A549 (cell line): ENCODE measurements at regions not wholly inside any gene's neighbourhood (a gene's known extent, or its start where the extent isn't known, plus 50 kb on each side); places are given as distances from the start of the nearest gene placed in this dataset.

ENCODE experiments used
- ATAC-seq, 2 experiments: fragments of 200-7000 bp in 1 of 2; fragments of >200 bp in 1 of 2; cut with Nextera tagmentation in 1 of 2; cut with Tn5 transposase in 1 of 2; 3 replicates each; pipeline versions ENCODE4 v1.8.0 to v1.9.1; 2018 to 2020; ENCODE audit warnings: mild to moderate bottlenecking in 1 of 2, moderate library complexity in 1 of 2
- CTCF ChIA-PET: fragments of 300-600 bp; sonication (Branson Sonifier 250); formaldehyde crosslinking; extraction: SDS; loops from one replicate; lab custom pipeline; 2021; ENCODE audit warnings: antibody characterized with exemption, inconsistent platforms; lab: Yijun Ruan, JAX
- POLR2A ChIA-PET: fragments of 350-600 bp; formaldehyde crosslinking; extraction: SDS; loops from one replicate; lab custom pipeline; 2021; ENCODE audit warnings: antibody characterized with exemption, inconsistent platforms; lab: Yijun Ruan, JAX
- DNase-seq, 2 experiments: peaks; one replicate each; pipeline versions ENCODE4 v3.0.0 to v3.0.0-alpha.2; 2011 to 2016; ENCODE audit warnings: low read depth in 1 of 2, low spot score in 1 of 2
- FAIRE-seq: peaks from 2 replicates; lab custom pipeline; 2011; peaks lifted over from hg19 to GRCh38; lab: Jason Lieb, UNC
- H3K27ac ChIP-seq, 2 experiments: fragments of >200 bp; sonication (Bioruptor Twin); formaldehyde crosslinking; 3 replicates each; pipeline ENCODE4 v1.5.1; 2016 to 2017
- H3K4me1 ChIP-seq: fragments of >200 bp; sonication (Bioruptor Twin); formaldehyde crosslinking; 3 replicates; pipeline ENCODE4 v1.6.1; 2016
- H3K4me2 ChIP-seq: fragments of >200 bp; sonication (Bioruptor Twin); formaldehyde crosslinking; 3 replicates; pipeline ENCODE4 v1.6.1; 2016
- H3K4me3 ChIP-seq: fragments of >200 bp; sonication (Bioruptor Twin); formaldehyde crosslinking; 3 replicates; pipeline ENCODE4 v1.5.1; 2016
- H3K9me3 ChIP-seq: fragments of >200 bp; sonication (Bioruptor Twin); formaldehyde crosslinking; 3 replicates; pipeline ENCODE4 v1.6.1; 2016
- BCL3 ChIP-seq: fragments of >200 bp; sonication (Bioruptor Twin); formaldehyde crosslinking; IDR thresholded peaks from 3 replicates; pipeline ENCODE4 v1.6.1; 2016
- CBX8 ChIP-seq: fragments of 200-600 bp; sonication (generic); IDR thresholded peaks from 2 replicates; pipeline ENCODE4 v1.6.1; 2016
- CEBPB ChIP-seq, 2 experiments: fragments of >200 bp in 1 of 2; sonication (Bioruptor Twin) in 1 of 2; formaldehyde crosslinking in 1 of 2; IDR thresholded peaks; 2 replicates each; pipeline ENCODE4 v1.6.1; 2012 to 2016
- CHD2 ChIP-seq: fragments of 150-350 bp; IDR thresholded peaks from 2 replicates; pipeline ENCODE4 v1.6.1; 2014; ENCODE audit warnings: low read length; ENCODE audit not compliant: partially characterized antibody
- CHD4 ChIP-seq: fragments of 200-600 bp; sonication (generic); IDR thresholded peaks from 2 replicates; pipeline ENCODE4 v1.6.1; 2016; ENCODE audit warnings: antibody characterized with exemption, mild to moderate bottlenecking, borderline replicate concordance
- ELK1 ChIP-seq: fragments of 150-350 bp; IDR thresholded peaks from 2 replicates; pipeline ENCODE4 v1.6.1; 2014; ENCODE audit warnings: low read depth, mild to moderate bottlenecking, low read length
- EP300 ChIP-seq, 2 experiments: fragments of >200 bp; sonication (Bioruptor Twin); formaldehyde crosslinking; IDR thresholded peaks; 2 replicates in 1 of 2; 3 replicates in 1 of 2; pipeline ENCODE4 v1.6.1; 2016 to 2017
- FOSB ChIP-seq: fragments of 250-450 bp; sonication (Bioruptor Pico); IDR thresholded peaks from 2 replicates; pipeline ENCODE4 v1.5.0; 2020; ENCODE audit warnings: mild to moderate bottlenecking, moderate library complexity
- GATA3 ChIP-seq: IDR thresholded peaks from 2 replicates; pipeline ENCODE4 v1.6.1; 2012; ENCODE audit warnings: borderline replicate concordance
- HDAC2 ChIP-seq: fragments of 200-600 bp; sonication (generic); IDR thresholded peaks from 2 replicates; pipeline ENCODE4 v1.6.1; 2016
- HEYL ChIP-seq: fragments of 250-450 bp; sonication (Bioruptor Pico); IDR thresholded peaks from 2 replicates; pipeline ENCODE4 v1.8.0; 2021; ENCODE audit warnings: mild to moderate bottlenecking, moderate library complexity
- HOXA7 ChIP-seq: fragments of 250-450 bp; sonication (Bioruptor Pico); IDR thresholded peaks from 2 replicates; pipeline ENCODE4 v1.5.0; 2020; ENCODE audit warnings: mild to moderate bottlenecking, moderate library complexity
- HOXB13 ChIP-seq: fragments of 250-450 bp; sonication (Bioruptor Pico); IDR thresholded peaks from 2 replicates; pipeline ENCODE4 v1.5.0; 2020; ENCODE audit warnings: low read depth, mild to moderate bottlenecking, moderate library complexity
- JUNB ChIP-seq: fragments of >200 bp; sonication (Bioruptor Twin); formaldehyde crosslinking; IDR thresholded peaks from 2 replicates; pipeline ENCODE4 v1.6.1; 2016
- KDM1A ChIP-seq: fragments of 200-600 bp; sonication (generic); IDR thresholded peaks from 2 replicates; pipeline ENCODE4 v1.6.1; 2016; ENCODE audit warnings: low read depth, mild to moderate bottlenecking
- PBX3 ChIP-seq: IDR thresholded peaks from 2 replicates; pipeline ENCODE4 v1.6.1; 2012
- POLR2AphosphoS2 ChIP-seq: conservative IDR thresholded peaks from 2 replicates; pipeline ENCODE4 v1.6.1; 2012; ENCODE audit warnings: low read length, improper control_type of control experiment, inconsistent platforms
- RAD21 ChIP-seq, 2 experiments: fragments of >200 bp in 1 of 2; sonication (Bioruptor Twin) in 1 of 2; formaldehyde crosslinking in 1 of 2; IDR thresholded peaks in 1 of 2; conservative IDR thresholded peaks in 1 of 2; 2 replicates in 1 of 2; 3 replicates in 1 of 2; pipeline ENCODE4 v1.6.1; 2012 to 2018; ENCODE audit warnings: inconsistent platforms in 1 of 2
- RCOR1 ChIP-seq: fragments of 150-350 bp; IDR thresholded peaks from 2 replicates; pipeline ENCODE4 v1.6.1; 2014; ENCODE audit warnings: antibody characterized with exemption, low read length, low read depth
- RNF2 ChIP-seq: fragments of 200-600 bp; sonication (generic); IDR thresholded peaks from 2 replicates; pipeline ENCODE4 v1.6.1; 2016; ENCODE audit warnings: low read depth, mild to moderate bottlenecking, antibody characterized with exemption, moderate library complexity, borderline replicate concordance
- ZNF302 ChIP-seq: fragments of 250-450 bp; sonication (Bioruptor Pico); IDR thresholded peaks from 2 replicates; pipeline ENCODE4 v1.9.0; 2021; ENCODE audit warnings: inconsistent platforms, mild to moderate bottlenecking, moderate library complexity
- WGBS: methylation state at CpG from one replicate; pipeline ENCODE4 v1.1.6; 2017; ENCODE audit errors: missing lambda C conversion rate; 5-methylcytosine and 5-hydroxymethylcytosine counted together
- TF ChIP-seq, protein P1 (sequence below): fragments of 200-600 bp; sonication (generic); IDR thresholded peaks from 2 replicates; pipeline ENCODE4 v1.6.1; 2016; ENCODE audit warnings: antibody characterized with exemption, mild to moderate bottlenecking, moderate library complexity

- POLR2A ChIA-PET, result no interaction called here
- ATAC-seq, result no peak
Observed at GRCh38 chr3:178147001-178147400, 389.2 kb upstream of the KCNMB2 start.

GRCh38 chr3:178152031-178152806, 384.0 kb upstream of the KCNMB2 start:
- H3K4me1 ChIP-seq, result no peaks in the 10 kb centered on the region
- H3K9me3 ChIP-seq, result no peaks in the 10 kb centered on the region
- FAIRE-seq (no peak), DNase-seq (peak in 1 of 2 experiments; percentile 0)
- no peak overlapping the region for H3K27ac ChIP-seq
- POLR2A ChIA-PET, result no interaction called here
- no peak for TF ChIP-seq EP300 (IDR thresholded peaks at IDR 0.05)
- no peak for TF ChIP-seq RCOR1
- TF ChIP-seq RAD21 (conservative IDR thresholded peaks at IDR 0.05 in 1 of 2, IDR thresholded peaks at IDR 0.05 in 1 of 2), result peak; percentile 21 to 27; a peak in 2 of 5 replicates
- TF ChIP-seq, all 56 proteins: peak for 1
- H3K4me3 ChIP-seq, result no peak overlapping the region
- no peak for ATAC-seq
- no peak overlapping the region for H3K4me2 ChIP-seq
- 69% methylated on average over 5 of the region's 8 CpGs for WGBS
- CTCF ChIA-PET, result no interaction called here

More at GRCh38 chr3:178147001-178147400, 389.2 kb upstream of the KCNMB2 start:
- DNase-seq (no peak), FAIRE-seq (no peak)
- Histone ChIP-seq H3K4me2 (no peak overlapping the region), H3K27ac (no peak overlapping the region), H3K4me3 (no peak overlapping the region), H3K4me1 (no peaks in the 10 kb centered on the region), H3K9me3 (no peaks in the 10 kb centered on the region)
- TF ChIP-seq CHD4 (no peak), ZNF302 (CRISPR knock-in tag) (no peak), BCL3 (no peak), RNF2 (no peak), HEYL (CRISPR knock-in tag) (no peak), CHD2 (no peak), HDAC2 (no peak), CEBPB (IDR thresholded peaks at IDR 0.05) (no peak), KDM1A (no peak), HOXB13 (CRISPR knock-in tag) (no peak), CBX8 (no peak), GATA3 (no peak)
- TF ChIP-seq, protein P1, sequence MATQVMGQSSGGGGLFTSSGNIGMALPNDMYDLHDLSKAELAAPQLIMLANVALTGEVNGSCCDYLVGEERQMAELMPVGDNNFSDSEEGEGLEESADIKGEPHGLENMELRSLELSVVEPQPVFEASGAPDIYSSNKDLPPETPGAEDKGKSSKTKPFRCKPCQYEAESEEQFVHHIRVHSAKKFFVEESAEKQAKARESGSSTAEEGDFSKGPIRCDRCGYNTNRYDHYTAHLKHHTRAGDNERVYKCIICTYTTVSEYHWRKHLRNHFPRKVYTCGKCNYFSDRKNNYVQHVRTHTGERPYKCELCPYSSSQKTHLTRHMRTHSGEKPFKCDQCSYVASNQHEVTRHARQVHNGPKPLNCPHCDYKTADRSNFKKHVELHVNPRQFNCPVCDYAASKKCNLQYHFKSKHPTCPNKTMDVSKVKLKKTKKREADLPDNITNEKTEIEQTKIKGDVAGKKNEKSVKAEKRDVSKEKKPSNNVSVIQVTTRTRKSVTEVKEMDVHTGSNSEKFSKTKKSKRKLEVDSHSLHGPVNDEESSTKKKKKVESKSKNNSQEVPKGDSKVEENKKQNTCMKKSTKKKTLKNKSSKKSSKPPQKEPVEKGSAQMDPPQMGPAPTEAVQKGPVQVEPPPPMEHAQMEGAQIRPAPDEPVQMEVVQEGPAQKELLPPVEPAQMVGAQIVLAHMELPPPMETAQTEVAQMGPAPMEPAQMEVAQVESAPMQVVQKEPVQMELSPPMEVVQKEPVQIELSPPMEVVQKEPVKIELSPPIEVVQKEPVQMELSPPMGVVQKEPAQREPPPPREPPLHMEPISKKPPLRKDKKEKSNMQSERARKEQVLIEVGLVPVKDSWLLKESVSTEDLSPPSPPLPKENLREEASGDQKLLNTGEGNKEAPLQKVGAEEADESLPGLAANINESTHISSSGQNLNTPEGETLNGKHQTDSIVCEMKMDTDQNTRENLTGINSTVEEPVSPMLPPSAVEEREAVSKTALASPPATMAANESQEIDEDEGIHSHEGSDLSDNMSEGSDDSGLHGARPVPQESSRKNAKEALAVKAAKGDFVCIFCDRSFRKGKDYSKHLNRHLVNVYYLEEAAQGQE, result no peak
- CTCF ChIA-PET, result no interaction called here

DNA sequence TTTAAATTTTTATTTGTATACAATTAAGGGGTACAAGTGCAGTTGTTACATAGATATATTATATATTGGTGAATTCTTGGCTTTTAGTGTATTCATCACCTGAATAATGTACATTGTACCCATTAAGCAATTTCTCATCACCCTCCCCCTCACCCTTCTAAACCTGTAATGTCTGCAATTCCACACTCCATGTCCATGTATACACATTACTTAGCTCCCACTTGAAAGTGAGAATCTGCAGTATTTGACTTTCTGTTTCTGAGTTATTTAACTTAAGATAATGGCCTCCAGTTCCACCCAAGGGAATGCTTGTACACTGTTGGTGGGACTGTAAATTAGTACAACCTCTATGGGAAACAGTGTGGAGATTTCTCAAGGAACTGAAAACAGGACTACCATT, 383.2 kb upstream of the KCNMB2 start:
- no peaks in the 10 kb centered on the region for H3K9me3 ChIP-seq
- DNase-seq (no peak), ATAC-seq (no peak)
- CTCF ChIA-PET, result no interaction called here
- POLR2A ChIA-PET, result no interaction called here
- H3K4me2 ChIP-seq, result no peak overlapping the region
- H3K4me3 ChIP-seq, result no peak overlapping the region
- no peaks in the 10 kb centered on the region for H3K4me1 ChIP-seq
- TF ChIP-seq KDM1A (no peak), FOSB (CRISPR knock-in tag) (no peak), PBX3 (no peak), JUNB (no peak), POLR2AphosphoS2 (no peak), ELK1 (no peak), ZNF302 (CRISPR knock-in tag) (no peak), HOXA7 (CRISPR knock-in tag) (no peak)
- TF ChIP-seq, all 56 proteins: peak for 0
- H3K27ac ChIP-seq, result no peak overlapping the region
- no peak for FAIRE-seq
